ENCODE measurements at regions not wholly inside any gene's neighbourhood (a gene's known extent, or its start where the extent isn't known, plus 50 kb on each side); places are given as distances from the start of the nearest gene placed in this dataset.
"Not testable (repeated sequence)": the region's sequence is repeated elsewhere in the genome, so short reads cannot be mapped to it uniquely, and the experiment has no call there.

DNA sequence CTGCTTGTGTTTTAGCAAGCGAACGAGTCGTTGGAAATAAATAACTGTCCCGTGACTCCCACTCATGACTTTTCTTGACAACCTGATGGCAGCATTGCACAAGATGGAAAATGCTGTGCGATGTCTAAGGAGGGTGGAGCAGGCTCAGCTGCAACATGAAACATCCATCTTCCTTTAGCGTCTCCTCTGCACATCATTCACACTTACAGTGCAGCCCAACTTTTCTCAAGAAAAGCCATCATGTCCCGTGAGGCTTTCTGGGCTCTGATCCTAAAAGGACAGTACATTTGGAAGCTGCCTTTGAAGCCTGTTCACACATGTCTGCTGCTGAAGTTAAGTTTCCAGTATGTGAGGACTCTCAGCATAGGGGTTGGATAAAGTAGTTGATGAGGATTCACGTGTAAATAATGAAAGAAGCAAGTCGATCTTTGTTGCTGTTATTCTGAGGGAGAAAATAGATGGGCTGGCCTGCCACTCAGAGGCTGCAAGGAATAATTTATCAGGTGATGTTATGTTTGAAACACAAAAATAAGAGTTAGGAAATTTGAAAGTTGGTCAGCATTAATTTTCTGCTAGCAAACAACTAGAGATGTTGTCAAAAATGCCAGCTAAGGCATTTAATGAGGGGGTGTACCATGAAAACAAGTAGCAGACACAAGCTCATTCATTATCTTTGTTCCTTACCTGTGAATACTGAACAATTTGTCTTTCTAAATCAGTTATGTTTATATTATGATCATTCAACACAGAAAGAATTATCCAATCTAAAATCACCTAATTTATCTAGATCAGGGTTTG is 328.7 kb upstream of the ZFP42 start:
- DNase-seq (ENCODE audit: low spot score): peak; percentile 8

GRCh38 chr4:187668526-187669082 is 327.0 kb upstream of the ZFP42 start:
- DNase-seq (ENCODE audit: low spot score): peak; percentile 60

- DNase-seq (ENCODE audit: low spot score): peak; percentile 34
Observed at GRCh38 chr4:187671521-187671920, 324.1 kb upstream of the ZFP42 start.

DNA sequence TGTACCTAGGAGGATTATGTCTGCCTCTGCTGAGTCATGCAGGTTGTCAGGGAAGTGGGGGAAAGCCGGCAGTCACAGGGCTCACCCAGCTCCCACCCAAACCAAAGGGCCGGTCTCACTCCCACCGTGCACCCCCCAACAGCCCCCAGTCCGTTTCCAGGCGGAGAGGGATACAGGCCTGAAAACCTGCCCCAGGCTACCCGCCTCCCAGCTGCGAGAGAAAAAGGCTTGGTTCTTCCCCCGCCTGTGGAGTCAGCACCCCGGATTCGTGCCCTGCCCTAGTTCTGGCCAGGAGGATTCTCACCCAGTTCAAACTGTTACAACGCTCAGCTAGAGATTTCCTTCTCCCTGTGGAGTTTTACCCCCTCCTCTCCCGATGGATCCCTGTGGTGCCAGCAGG is 323.6 kb upstream of the ZFP42 start:
- peak; percentile 14 for DNase-seq (ENCODE audit: low spot score)

DNA sequence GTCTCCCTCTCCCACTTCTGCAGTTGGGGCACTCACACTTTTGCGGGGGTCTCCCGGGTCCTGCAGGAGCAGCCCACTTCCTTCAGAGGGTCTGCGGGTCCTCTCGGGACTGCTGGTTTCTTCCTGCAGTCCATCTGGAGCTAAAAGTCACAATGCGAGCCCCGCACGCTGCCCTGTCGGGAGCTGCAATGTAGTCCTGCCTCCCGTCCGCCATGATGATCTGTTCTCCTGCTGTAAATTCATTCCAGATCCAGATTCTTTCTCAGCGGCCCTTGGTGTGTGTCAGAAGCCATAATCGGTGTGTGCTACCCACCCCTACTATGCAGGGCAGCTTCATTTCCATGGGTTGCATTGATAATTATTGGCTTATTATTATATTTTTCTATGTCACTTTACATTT is 323.0 kb upstream of the ZFP42 start:
- DNase-seq (ENCODE audit: low spot score): peak; percentile 23

GRCh38 chr4:187679450-187679849 is 316.1 kb upstream of the ZFP42 start:
- no peak for DNase-seq (ENCODE audit: low spot score)

DNA sequence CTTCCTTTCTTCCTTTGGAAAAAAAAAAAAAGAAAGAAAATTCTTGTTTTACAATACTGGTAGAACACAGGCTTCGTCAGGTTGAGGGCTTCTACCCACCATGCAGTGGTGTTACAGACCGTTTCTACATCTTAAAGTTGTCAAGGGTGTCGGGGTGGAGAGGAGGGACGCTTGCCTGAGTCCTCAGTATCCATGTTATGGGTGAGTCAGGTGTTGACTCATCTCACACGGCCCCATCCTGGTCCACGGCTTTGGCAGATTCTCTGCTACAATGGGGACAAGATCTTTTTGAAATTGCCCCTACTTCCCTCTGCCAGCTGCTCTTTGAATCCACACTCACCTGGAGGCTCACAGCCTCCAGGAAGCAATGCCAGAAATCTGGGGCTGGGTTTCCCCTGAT is 310.3 kb upstream of the ZFP42 start:
- peak; percentile 13 for DNase-seq (ENCODE audit: low spot score)

DNA sequence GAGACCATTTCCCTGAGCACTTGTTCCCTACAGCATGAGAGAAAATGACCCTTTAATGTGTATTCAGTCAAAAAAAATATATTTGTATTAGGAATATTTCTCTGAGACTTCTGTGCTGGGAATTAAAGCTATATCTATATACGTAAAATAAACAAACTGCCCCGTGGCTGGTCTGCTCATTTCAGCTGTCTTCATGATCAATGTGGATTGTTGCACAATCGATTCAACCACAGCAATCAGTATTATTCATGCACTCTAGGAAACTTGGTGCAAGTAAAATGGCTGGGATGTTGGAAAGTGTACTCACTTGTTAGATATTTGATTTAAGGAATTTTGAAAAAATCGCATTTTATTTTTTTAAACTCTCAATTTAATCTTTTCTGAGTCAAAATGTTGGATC is 307.9 kb upstream of the ZFP42 start:
- no peak for DNase-seq (ENCODE audit: low spot score)

DNA sequence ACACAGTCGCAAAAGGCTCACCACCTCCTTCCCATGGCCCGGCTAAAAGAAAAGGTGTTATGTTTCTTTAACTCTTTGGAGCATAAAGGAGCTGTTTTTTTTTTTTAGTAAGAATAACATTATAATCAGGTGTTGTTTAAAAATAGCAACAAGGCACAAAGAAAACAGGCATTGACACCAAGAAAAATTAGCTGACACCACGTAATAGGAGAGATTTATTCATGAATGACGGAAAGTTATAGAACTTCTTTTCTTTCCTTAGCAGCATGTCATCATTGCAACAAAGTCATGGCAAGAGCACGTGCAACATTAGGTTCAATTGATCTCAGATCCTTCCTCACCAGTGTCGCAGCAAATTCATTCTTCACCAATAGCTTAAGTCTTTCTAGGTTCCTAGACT is 302.9 kb upstream of the ZFP42 start:
- DNase-seq (ENCODE audit: low spot score): no peak

GRCh38 chr4:187695531-187695930 is 300.0 kb upstream of the ZFP42 start:
- DNase-seq (ENCODE audit: low spot score): not testable (repeated sequence)

DNA sequence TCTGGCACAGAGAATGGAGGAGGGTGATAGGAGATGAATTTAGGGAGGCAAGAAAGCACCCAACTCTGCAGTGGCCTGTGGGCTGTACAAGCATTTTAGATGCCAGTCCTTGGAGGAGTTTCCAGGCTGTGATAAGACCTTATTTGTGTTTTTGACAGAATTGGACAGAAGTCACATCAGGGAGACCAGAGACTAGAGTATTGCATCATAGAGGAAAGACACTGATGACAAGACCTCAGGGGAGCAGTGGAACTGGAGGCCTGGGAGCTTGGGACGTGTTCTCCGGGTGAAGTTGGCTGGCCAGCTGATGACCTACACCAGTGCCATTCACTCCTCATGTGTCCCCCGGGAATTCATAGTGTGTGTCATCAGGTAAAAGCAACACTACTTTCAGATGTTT is 284.0 kb upstream of the ZFP42 start:
- DNase-seq (ENCODE audit: low spot score): no peak

- DNase-seq (ENCODE audit: low spot score): no peak
Observed at GRCh38 chr4:187714957-187715356, 280.6 kb upstream of the ZFP42 start.

- DNase-seq (ENCODE audit: low spot score): no peak
Observed at GRCh38 chr4:187715466-187715865, 280.1 kb upstream of the ZFP42 start.

- no peak for DNase-seq (ENCODE audit: low spot score)
Observed at GRCh38 chr4:187724456-187724855, 271.1 kb upstream of the ZFP42 start.

GRCh38 chr4:187726485-187726884 is 269.1 kb upstream of the ZFP42 start:
- DNase-seq (ENCODE audit: low spot score): no peak

- DNase-seq (ENCODE audit: low spot score): no peak
Observed at GRCh38 chr4:187732524-187732923, 263.0 kb upstream of the ZFP42 start.

DNA sequence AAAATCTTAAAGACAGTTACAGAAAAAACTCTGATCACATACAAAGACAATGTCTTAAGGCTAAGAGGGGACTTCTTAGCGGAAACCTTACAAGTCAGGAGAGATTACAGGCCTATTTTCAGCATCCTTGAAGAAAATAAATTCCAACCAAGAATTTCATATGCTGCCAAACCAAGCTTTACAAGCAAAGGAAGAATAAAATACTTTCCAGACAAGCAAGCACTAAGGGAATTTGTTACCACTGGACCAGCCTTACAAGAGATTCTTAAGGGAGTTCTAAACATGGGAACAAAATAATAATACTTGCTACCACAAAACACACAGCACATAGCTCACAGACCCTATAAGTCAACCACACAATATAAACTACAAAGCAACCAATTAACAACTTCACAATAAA is 255.8 kb upstream of the ZFP42 start:
- peak; percentile 4 for DNase-seq (ENCODE audit: low spot score)

DNA sequence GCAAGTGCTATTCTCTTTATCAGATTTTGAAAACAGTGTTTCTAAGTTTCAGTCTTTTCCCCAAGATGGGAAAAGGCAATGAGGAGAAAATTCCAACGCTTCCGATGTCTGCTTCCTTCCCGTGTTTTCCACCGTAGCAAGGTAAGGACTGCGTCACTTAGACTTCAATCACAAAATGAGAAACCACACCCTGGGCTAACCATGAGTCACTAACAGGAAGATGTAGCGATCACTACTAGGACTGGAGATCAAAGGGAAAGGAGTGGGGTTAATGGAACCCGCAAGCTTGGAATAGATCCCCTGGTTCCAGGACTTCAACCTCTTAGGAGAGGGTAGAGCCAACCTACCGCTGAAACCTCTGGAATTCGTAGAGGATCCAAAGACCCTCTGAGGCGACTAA is 250.7 kb upstream of the ZFP42 start:
- DNase-seq (ENCODE audit: low spot score): no peak

- DNase-seq (ENCODE audit: low spot score): not testable (repeated sequence)
Observed at GRCh38 chr4:187750652-187751051, 244.9 kb upstream of the ZFP42 start.

DNA sequence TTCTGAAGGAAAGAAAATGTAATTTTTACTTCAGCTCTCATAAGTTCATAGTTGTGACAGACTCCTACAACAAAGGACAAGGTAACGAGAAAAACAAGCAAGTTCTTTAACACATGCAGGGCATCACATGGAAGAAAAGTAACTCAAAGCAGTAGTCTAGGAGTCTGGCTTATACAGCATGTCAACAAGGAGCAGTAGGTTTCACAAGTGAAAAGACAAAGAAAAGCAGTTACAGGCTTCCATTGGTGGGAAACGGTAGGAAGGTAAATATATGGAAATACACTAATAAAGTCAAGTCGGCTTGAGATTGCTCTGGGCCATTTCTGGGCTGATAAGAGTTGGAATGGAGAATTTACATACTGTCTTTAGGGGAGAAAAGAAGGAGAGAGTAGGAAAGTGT is 228.4 kb upstream of the ZFP42 start:
- no peak for DNase-seq (ENCODE audit: low spot score)

- no peak for DNase-seq (ENCODE audit: low spot score)
Observed at GRCh38 chr4:187767687-187768086, 227.9 kb upstream of the ZFP42 start.

GRCh38 chr4:187770345-187770744 is 225.2 kb upstream of the ZFP42 start:
- DNase-seq (ENCODE audit: low spot score): no peak

DNA sequence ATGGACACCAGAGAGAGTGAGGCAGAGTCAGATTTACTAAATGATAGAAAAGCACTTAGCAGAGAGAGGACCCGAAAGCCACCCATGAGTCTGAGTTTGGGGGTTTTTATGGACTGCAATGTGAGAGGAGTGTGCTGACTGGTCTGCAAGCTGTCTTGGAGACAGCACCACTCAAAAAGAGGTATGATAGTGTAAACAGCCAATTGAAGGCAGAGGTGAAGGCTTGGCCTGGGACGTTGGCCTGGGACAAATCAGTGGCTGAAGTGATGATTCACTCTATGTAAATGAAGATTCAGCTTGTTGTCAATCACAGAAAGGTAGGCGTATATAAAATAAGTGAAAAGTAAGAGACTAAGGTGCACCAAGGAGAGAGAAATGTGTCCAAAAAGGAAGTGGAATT is 217.6 kb upstream of the ZFP42 start:
- no peak for DNase-seq (ENCODE audit: low spot score)

- no peak for DNase-seq (ENCODE audit: low spot score)
Observed at GRCh38 chr4:187780070-187780469, 215.5 kb upstream of the ZFP42 start.

All from A172 (cell line).